Panc1 (cell line): ENCODE measurements at regions not wholly inside any gene's neighbourhood (a gene's known extent, or its start where the extent isn't known, plus 50 kb on each side); places are given as distances from the start of the nearest gene placed in this dataset.
"Not testable (repeated sequence)": the region's sequence is repeated elsewhere in the genome, so short reads cannot be mapped to it uniquely, and the experiment has no call there.

ENCODE experiments used
- ATAC-seq: fragments of 200-7000 bp; cut with Tn5 transposase; 2 replicates; pipeline ENCODE4 v1.9.1; 2020; ENCODE audit warnings: mild to moderate bottlenecking, moderate library complexity
- BruUV-seq: library from RNA; stranded (reverse); fragments of 400-500 nt; replicated peaks from 2 replicates; lab custom pipeline; 2021; lab: Mats Ljungman, UMichigan
- CTCF ChIA-PET: fragments of 300-600 bp; sonication (Branson Sonifier 250); formaldehyde crosslinking; loops from one replicate; lab custom pipeline; 2022; ENCODE audit warnings: antibody characterized with exemption; lab: Charles Lee
- POLR2A ChIA-PET: fragments of 300-600 bp; sonication (Branson Sonifier 250); formaldehyde crosslinking; loops from one replicate; lab custom pipeline; 2022; ENCODE audit warnings: antibody characterized with exemption; lab: Charles Lee
- DNase-seq: peaks from one replicate; pipeline ENCODE4 v3.0.0-alpha.2; 2010; ENCODE audit warnings: low read depth, low spot score
- H3K27ac ChIP-seq: 2 replicates; pipeline ENCODE4 v1.5.1; 2011; ENCODE audit warnings: mild to moderate bottlenecking, low read length, inconsistent platforms
- H3K27me3 ChIP-seq: fragments of 200-500 bp; sonication (Bioruptor generic); 2 replicates; pipeline ENCODE4 v1.6.0; 2014; ENCODE audit warnings: low read length, inconsistent platforms; ENCODE audit not compliant: control insufficient read depth, insufficient read depth
- H3K36me3 ChIP-seq: fragments of 200-500 bp; sonication (Bioruptor generic); 2 replicates; pipeline ENCODE4 v1.5.1; 2014; ENCODE audit warnings: inconsistent platforms, mild to moderate bottlenecking, low read length, moderate library complexity; ENCODE audit not compliant: control insufficient read depth, insufficient read depth
- H3K4me1 ChIP-seq: 2 replicates; pipeline ENCODE4 v1.5.1; 2011; ENCODE audit warnings: inconsistent platforms, mild to moderate bottlenecking, low read length, moderate library complexity; ENCODE audit not compliant: control insufficient read depth, insufficient read depth
- H3K4me3 ChIP-seq, 2 experiments: 2 replicates each; pipeline ENCODE4 v1.5.1; 2011 to 2012; ENCODE audit warnings: low read depth in 2 of 2, low read length in 2 of 2, mild to moderate bottlenecking in 2 of 2, inconsistent platforms in 1 of 2, moderate library complexity in 1 of 2
- H3K9me3 ChIP-seq: fragments of 200-500 bp; sonication (Bioruptor generic); 2 replicates; pipeline ENCODE4 v1.5.1; 2014; ENCODE audit warnings: low read depth, mild to moderate bottlenecking, inconsistent platforms, low read length, moderate library complexity; ENCODE audit not compliant: control insufficient read depth, insufficient read depth
- POLR2AphosphoS5 ChIP-seq: IDR thresholded peaks from 2 replicates; pipeline ENCODE4 v1.6.1; 2012; ENCODE audit warnings: mild to moderate bottlenecking, low read depth, low read length, moderate library complexity
- REST ChIP-seq, 2 experiments: IDR thresholded peaks; 2 replicates each; pipeline ENCODE4 v1.6.1; 2011 to 2012; ENCODE audit warnings: low read depth in 2 of 2, control low read depth in 1 of 2, low read length in 1 of 2, mild to moderate bottlenecking in 1 of 2, moderate library complexity in 1 of 2; ENCODE audit not compliant: insufficient read depth in 1 of 2
- SIN3A ChIP-seq: IDR thresholded peaks from 2 replicates; pipeline ENCODE4 v1.6.1; 2012; ENCODE audit warnings: low read depth, mild to moderate bottlenecking, low read length, moderate library complexity, borderline replicate concordance; ENCODE audit not compliant: insufficient read depth
- TCF7L2 ChIP-seq: IDR thresholded peaks from 2 replicates; pipeline ENCODE4 v1.6.1; 2011; ENCODE audit warnings: mild to moderate bottlenecking, low read depth, low read length, inconsistent platforms
- in situ Hi-C: cut with HindIII; loops from 2 replicates; pipeline ENCODE4 v1.10.0; 2016; ENCODE audit warnings: low sequenced_read_pairs, low pct_unique_long_range_greater_than_20kb
- intact Hi-C: fragments of 100-400 bp; cut with micrococcal nuclease; formaldehyde crosslinking; loops from one replicate; pipeline ENCODE4 v1.10.0; 2022; ENCODE audit not compliant: unreplicated experiment
- TF ChIP-seq, protein P1 (sequence below): fragments of 450-650 bp; IDR thresholded peaks from 2 replicates; pipeline ENCODE4 v1.5.1; 2017; ENCODE audit warnings: mild to moderate bottlenecking

- ChIA-PET POLR2A (no interaction called here), CTCF (no interaction called here)
- Histone ChIP-seq H3K36me3 (no peaks in the 10 kb centered on the region), H3K9me3 (no peaks in the 10 kb centered on the region), H3K4me1 (no peaks in the 10 kb centered on the region), H3K4me3 (no peak overlapping the region), H3K27ac (no peak overlapping the region), H3K27me3 (no peaks in the 10 kb centered on the region)
- in situ Hi-C loops (no loop called here), intact Hi-C loops (no loop called here)
- ATAC-seq (no peak), DNase-seq (no peak)
- BruUV-seq = no TSS peak
- no peak for TF ChIP-seq TCF7L2
- TF ChIP-seq SIN3A = no peak
- TF ChIP-seq POLR2AphosphoS5 = no peak
- TF ChIP-seq, protein P1, sequence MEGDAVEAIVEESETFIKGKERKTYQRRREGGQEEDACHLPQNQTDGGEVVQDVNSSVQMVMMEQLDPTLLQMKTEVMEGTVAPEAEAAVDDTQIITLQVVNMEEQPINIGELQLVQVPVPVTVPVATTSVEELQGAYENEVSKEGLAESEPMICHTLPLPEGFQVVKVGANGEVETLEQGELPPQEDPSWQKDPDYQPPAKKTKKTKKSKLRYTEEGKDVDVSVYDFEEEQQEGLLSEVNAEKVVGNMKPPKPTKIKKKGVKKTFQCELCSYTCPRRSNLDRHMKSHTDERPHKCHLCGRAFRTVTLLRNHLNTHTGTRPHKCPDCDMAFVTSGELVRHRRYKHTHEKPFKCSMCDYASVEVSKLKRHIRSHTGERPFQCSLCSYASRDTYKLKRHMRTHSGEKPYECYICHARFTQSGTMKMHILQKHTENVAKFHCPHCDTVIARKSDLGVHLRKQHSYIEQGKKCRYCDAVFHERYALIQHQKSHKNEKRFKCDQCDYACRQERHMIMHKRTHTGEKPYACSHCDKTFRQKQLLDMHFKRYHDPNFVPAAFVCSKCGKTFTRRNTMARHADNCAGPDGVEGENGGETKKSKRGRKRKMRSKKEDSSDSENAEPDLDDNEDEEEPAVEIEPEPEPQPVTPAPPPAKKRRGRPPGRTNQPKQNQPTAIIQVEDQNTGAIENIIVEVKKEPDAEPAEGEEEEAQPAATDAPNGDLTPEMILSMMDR = no peak
- TF ChIP-seq REST (IDR thresholded peaks at IDR 0.05; ENCODE audit: insufficient read depth in 1 of 2, low read depth in 2 of 2, low read length in 1 of 2) = no peak
Measured at GRCh38 chr3:176219970-176220369, 977.3 kb downstream of the TBL1XR1 start.

DNA sequence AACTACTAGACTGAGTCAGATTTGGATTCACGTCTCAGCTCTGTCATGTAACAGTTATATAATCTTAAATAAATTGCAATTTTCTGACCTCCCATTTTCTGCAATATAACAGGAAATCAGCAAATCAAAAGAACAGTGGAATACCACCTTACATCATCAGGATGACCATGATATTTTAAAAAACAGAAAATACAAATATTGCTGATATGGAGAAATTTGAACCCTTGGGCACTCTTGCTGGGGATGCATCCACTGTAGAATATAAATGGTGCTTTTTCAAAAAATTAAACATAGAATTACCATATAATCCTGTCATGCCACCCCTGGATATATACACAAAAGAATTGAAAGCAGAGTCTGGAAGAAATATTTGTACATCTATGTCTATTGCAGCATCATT, 982.5 kb downstream of the TBL1XR1 start:
- no peak for TF ChIP-seq TCF7L2
- TF ChIP-seq POLR2AphosphoS5 = no peak
- no peak for TF ChIP-seq SIN3A
- TF ChIP-seq, protein P1 = no peak
- TF ChIP-seq REST (IDR thresholded peaks at IDR 0.05; ENCODE audit: insufficient read depth in 1 of 2, low read depth in 2 of 2, low read length in 1 of 2) = no peak
- intact Hi-C loops (no loop called here), in situ Hi-C loops (no loop called here)
- no peak overlapping the region for H3K4me3 ChIP-seq
- no peak for DNase-seq
- no peak for ATAC-seq
- BruUV-seq = no TSS peak
- H3K9me3 ChIP-seq = no peaks in the 10 kb centered on the region
- H3K27me3 ChIP-seq = no peaks in the 10 kb centered on the region
- ChIA-PET POLR2A (no interaction called here), CTCF (no interaction called here)
- H3K4me1 ChIP-seq = no peaks in the 10 kb centered on the region
- no peaks in the 10 kb centered on the region for H3K36me3 ChIP-seq
- no peak overlapping the region for H3K27ac ChIP-seq

- intact Hi-C loops, H3K9me3 ChIP-seq, CTCF ChIA-PET, ATAC-seq, in situ Hi-C loops, H3K36me3 ChIP-seq, BruUV-seq, DNase-seq, POLR2A ChIA-PET, H3K27ac ChIP-seq, H3K4me3 ChIP-seq, H3K4me1 ChIP-seq, H3K27me3 ChIP-seq: not testable (repeated sequence)
Measured at GRCh38 chr3:176213314-176213713, 984.0 kb downstream of the TBL1XR1 start.
